RWPE2 (cell line): ENCODE measurements at regions not wholly inside any gene's neighbourhood (a gene's known extent, or its start where the extent isn't known, plus 50 kb on each side); places are given as distances from the start of the nearest gene placed in this dataset.
A peak's percentile ranks its signal among the peaks of the same experiment; 100 is the strongest.

Experiments
- ATAC-seq: fragments of 200-7000 bp; cut with Tn5 transposase; 3 replicates; pipeline ENCODE4 v1.9.1; 2021; ENCODE audit warnings: low read depth
- DNase-seq: peaks from one replicate; pipeline ENCODE4 v3.0.0-alpha.2; 2020; ENCODE audit warnings: low spot score
- H3K27ac ChIP-seq: fragments of 450-650 bp; 2 replicates; pipeline ENCODE4 v1.5.1; 2017; ENCODE audit warnings: mild to moderate bottlenecking; ENCODE audit not compliant: poor library complexity, severe bottlenecking
- H3K27me3 ChIP-seq: fragments of 250-450 bp; sonication (Bioruptor Pico); 2 replicates; pipeline ENCODE4 v1.5.1; 2021; ENCODE audit warnings: mild to moderate bottlenecking, moderate library complexity; ENCODE audit not compliant: insufficient read depth, poor library complexity, severe bottlenecking
- H3K36me3 ChIP-seq: fragments of 250-450 bp; sonication (Bioruptor Pico); 2 replicates; pipeline ENCODE4 v1.5.1; 2020; ENCODE audit warnings: low read depth, mild to moderate bottlenecking, moderate library complexity
- H3K4me1 ChIP-seq: fragments of 250-450 bp; sonication (Bioruptor Pico); 2 replicates; pipeline ENCODE4 v1.5.1; 2021; ENCODE audit warnings: mild to moderate bottlenecking, moderate library complexity; ENCODE audit not compliant: insufficient read depth, poor library complexity, severe bottlenecking
- H3K4me3 ChIP-seq: fragments of 250-450 bp; sonication (Bioruptor Pico); 2 replicates; pipeline ENCODE4 v1.5.1; 2021; ENCODE audit warnings: mild to moderate bottlenecking, moderate library complexity; ENCODE audit not compliant: severe bottlenecking
- H3K9me3 ChIP-seq: fragments of 250-450 bp; sonication (Bioruptor Pico); 2 replicates; pipeline ENCODE4 v1.5.1; 2021; ENCODE audit warnings: mild to moderate bottlenecking, moderate library complexity; ENCODE audit not compliant: severe bottlenecking
- CTCF ChIP-seq: fragments of 450-650 bp; IDR thresholded peaks from one replicate; pipeline ENCODE4 v1.5.1; 2017; ENCODE audit warnings: mild to moderate bottlenecking, moderate library complexity; ENCODE audit not compliant: poor library complexity, severe bottlenecking

GRCh38 chr6:148653138-148653776, 93.6 kb upstream of the UST start:
- Histone ChIP-seq H3K36me3 (no peaks in the 10 kb centered on the region), H3K4me1 (peaks cover 4% of the 10 kb centered on the region), H3K4me3 (no peak overlapping the region), H3K27me3 (no peaks in the 10 kb centered on the region), H3K27ac (no peak overlapping the region), H3K9me3 (peaks cover 6% of the 10 kb centered on the region)
- DNase-seq (no peak), ATAC-seq (no peak)
- TF ChIP-seq CTCF, result no peak

GRCh38 chr6:148657048-148657447, 89.8 kb upstream of the UST start:
- no peak for DNase-seq
- ATAC-seq, result peak; percentile 86
- Histone ChIP-seq H3K27me3 (no peaks in the 10 kb centered on the region), H3K27ac (no peak overlapping the region), H3K4me1 (peaks cover 4% of the 10 kb centered on the region), H3K36me3 (no peaks in the 10 kb centered on the region), H3K4me3 (no peak overlapping the region), H3K9me3 (peaks cover 6% of the 10 kb centered on the region)
- no peak for TF ChIP-seq CTCF

- Histone ChIP-seq H3K36me3 (no peaks in the 10 kb centered on the region), H3K27ac (no peak overlapping the region), H3K9me3 (no peaks in the 10 kb centered on the region), H3K27me3 (no peaks in the 10 kb centered on the region), H3K4me1 (peaks cover 4% of the 10 kb centered on the region), H3K4me3 (no peak overlapping the region)
- DNase-seq (no peak), ATAC-seq (no peak)
- TF ChIP-seq CTCF, result no peak
These were observed 88.0 kb upstream of the UST start for GRCh38 chr6:148658681-148659430.

GRCh38 chr6:148667395-148667794, 79.4 kb upstream of the UST start:
- no peak for ATAC-seq
- Histone ChIP-seq H3K9me3 (peaks cover 8% of the 10 kb centered on the region), H3K4me1 (no peaks in the 10 kb centered on the region), H3K27me3 (no peaks in the 10 kb centered on the region), H3K27ac (no peak overlapping the region), H3K36me3 (no peaks in the 10 kb centered on the region), H3K4me3 (no peak overlapping the region)
- no peak for TF ChIP-seq CTCF
- no peak for DNase-seq

- no peak overlapping the region for H3K27ac ChIP-seq
- H3K4me3 ChIP-seq, result no peak overlapping the region
- DNase-seq, result no peak
- no peaks in the 10 kb centered on the region for H3K27me3 ChIP-seq
- peaks cover 8% of the 10 kb centered on the region for H3K9me3 ChIP-seq
- no peak for ATAC-seq
- no peaks in the 10 kb centered on the region for H3K4me1 ChIP-seq
- H3K36me3 ChIP-seq, result no peaks in the 10 kb centered on the region
- TF ChIP-seq CTCF, result no peak
These were observed 75.7 kb upstream of the UST start for GRCh38 chr6:148671085-148671484.
